Bone marrow (tissue), 2 donors: ENCODE measurements at regions not wholly inside any gene's neighbourhood (a gene's known extent, or its start where the extent isn't known, plus 50 kb on each side); places are given as distances from the start of the nearest gene placed in this dataset.

Experiments
- DNase-seq, 2 donors: peaks; one replicate each; lab custom pipeline; 2025; lab: John Stamatoyannopoulos, UW

DNA sequence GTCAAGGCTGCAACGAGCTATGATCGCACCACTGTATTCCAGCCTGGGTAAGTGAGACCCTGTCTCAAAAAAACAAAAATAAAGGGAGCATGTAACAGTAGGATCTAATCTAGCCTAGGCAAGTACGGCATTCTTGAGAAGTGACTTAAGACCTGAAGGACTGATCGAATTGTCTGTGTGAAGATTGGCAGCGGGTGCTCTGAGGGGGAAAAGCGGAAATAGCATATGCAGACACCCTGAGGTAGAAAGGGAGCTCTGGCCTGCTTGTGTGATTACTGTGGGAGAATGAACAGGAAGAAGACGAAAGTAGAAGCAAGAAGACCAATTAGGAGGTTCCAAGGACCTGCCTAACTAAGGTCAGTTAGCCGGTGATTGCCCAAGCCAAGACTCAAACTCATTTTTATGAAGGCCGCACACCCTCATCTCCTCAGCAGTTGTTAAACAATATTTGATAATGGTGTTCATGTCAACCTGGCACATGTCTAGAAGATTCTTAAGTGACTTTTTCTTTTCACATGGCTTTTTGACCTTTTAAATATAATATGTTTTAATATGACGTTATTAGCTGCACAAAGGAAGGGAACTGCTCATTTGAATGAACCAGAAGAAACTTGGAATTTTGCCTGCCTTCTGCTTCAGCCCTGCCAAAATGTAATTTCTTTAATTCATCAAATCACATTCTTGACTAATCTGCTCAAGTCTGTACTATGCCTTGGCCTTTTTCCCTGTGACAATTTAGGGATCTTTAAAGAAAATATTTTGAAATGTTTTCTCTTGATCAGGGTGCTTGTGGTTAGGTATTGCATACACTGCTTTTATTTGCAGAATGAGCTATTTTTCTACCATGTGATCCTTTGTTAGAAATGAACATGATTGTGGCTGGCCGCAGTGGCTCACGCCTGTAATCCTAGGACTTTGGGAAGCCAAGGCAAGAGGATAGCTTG lies 289.2 kb upstream of the DMRT1 start:
- DNase-seq = no peak

DNA sequence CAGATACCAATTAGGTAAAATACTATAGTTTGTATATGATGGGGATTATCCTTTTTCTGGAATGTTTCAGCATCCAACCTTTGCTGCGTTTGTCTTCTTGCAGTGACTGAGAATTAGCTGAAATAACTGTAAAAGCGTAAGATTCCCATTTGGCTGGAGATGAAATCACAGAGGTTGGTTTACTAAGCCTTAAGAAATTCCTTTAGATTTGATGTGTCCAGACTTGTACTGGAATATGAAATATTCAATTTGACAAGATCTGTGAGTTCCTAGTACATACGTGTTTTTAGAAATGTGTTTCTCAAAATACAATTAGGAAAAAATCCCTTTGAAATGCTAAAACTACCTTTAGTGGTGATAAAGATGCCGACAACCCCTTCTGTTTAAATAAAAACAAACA lies 286.0 kb upstream of the DMRT1 start:
- DNase-seq = no peak

DNA sequence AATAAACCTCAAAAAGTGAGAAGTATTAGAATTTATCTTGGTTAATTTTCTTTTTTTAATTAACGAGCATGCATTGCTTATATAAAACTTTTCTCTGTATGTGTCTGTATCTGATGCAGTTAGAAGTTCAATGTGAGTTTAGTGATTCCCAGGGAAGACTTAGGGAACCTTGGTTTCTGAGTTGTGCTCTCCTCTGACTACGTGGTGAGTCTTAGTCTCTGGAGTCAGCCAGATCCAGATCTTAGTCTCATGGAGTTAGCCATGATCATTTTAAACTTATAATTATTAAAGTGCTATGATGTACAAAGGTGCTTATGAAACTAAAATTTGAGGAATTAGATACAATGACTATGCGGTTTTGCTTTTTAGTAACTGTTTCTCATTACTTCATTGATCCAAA lies 285.3 kb upstream of the DMRT1 start:
- DNase-seq = no peak

DNA sequence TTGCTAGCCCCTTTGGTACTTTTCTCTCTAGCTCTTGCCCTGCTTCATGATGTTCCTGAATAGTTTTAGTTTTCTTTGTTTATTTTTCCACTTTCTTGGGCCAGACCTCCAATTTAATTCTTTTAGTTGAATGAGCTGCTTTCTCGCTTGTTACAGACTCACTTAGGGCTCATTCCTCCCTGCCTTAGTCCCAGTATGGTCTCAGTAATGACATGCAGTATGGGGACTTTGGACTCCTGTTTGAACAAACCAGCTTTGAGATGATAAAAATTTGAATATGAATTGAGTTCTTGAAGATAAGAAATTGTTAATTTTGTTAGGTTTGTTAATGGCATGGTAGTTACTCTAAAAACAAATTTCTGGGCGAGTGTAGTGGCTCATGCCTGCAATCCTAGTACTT lies 284.8 kb upstream of the DMRT1 start:
- DNase-seq = no peak

DNA sequence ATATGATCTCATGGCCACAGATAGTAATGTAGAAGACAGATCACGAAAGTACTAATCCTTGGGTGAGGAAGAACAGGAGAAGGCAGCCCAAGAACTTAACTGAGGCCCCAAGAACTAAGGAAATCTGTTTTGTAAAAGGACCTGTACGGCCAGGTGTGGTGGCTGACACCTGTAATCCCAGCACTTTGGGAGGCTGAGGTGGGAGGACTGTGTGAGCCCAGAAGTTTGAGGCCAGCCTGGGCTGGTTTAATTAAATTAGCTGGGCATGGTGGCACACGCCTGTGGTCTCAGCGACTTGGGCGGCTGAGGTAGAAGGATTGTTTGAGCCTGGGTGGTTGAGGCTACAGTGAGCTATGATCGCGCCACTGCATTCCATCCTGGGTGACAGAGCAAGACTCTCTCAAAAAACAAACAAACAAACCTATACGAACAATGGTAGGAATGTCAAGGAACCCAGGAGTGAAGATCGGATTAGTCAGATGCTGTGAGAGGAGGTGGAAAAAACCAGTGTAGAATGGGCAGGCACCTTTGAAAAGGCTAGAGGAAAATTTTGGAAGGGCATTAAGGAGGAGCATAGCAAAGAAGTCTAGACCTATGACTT lies 283.8 kb upstream of the DMRT1 start:
- DNase-seq = no peak

DNA sequence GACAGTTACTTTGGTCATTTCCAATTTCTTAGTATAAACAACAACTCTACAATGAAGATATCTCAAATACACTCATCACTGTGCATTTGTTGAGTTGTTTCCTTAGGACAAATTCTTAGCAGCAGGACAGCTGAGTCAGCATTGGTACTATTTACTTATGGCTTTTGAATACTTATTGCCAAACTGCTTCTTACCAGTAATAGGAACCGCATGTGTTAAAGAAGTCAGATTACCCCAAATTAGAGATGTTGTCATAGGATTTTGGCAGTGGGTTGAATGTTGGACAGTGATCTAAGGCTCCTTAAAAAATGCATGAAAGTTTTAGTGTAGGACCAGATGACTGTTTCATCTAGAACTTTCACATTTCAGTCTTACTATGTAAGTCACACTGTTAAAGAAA lies 280.1 kb upstream of the DMRT1 start:
- DNase-seq = no peak

DNA sequence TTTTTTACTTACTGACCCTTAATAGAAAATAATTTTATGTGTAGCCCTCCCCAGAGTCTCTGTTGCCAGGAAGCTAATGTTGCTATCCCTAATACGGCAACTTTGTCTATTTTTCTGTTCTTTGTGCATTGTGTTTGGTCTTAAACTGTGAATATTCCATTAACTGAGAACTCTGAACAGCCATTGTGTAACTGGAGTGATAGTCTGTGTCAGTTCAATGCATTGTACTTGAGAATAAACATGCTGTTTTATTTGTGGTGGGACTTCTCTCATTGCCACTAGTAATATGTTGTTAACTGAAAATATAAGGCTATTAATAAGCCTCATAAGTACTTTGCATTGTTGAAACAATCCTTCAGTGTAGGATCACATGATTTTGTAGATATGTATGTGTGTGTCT lies 278.3 kb upstream of the DMRT1 start:
- DNase-seq = no peak

DNA sequence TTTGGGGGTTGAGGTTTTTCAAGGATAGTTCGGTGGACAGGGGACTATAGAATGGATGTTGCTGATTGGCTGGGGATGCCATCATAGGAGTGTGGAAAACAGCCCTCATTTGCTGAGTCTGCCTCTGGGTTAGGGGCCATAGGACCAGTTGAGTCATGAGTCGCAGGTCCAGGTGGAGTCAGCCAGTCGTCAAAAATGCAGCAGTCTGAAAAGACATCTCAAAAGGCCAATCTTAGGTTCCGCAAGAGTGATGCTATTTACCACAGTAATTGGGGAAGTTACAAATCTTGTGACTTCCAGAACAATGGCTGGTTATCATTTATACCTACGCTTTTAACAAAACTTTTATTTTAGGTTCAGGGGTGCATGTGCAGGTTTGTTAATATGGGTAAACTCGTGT lies 276.0 kb upstream of the DMRT1 start:
- DNase-seq = no peak

DNA sequence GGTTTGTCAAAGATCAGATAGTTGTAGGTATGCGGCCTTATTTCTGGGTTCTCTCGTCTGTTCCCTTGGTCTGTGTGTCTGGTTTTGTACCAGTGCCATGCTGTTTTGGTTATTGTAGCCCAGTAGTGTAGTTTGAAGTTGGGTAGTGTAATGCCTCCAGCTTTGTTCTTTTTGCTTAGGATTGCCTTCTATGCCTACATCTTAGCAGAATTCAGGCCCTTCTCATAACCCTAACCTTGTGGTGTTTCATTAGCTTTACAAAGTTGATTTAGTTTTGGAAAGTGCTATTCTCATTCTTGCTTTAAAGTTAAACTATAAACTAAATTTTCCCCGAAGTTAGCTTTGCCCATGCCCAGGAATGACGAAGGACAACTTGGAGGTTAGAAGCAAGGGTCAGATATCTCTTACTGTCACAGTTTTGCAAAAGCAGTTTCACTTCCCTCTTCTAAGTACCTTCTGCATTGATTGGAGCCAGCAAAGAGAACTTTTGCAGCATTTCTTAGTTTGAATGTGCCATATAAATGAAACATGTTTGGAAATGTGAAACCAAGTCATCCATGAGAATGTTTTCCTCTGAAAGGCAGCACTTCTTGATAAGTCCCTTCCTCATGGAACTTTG lies 274.3 kb upstream of the DMRT1 start:
- no peak for DNase-seq

DNA sequence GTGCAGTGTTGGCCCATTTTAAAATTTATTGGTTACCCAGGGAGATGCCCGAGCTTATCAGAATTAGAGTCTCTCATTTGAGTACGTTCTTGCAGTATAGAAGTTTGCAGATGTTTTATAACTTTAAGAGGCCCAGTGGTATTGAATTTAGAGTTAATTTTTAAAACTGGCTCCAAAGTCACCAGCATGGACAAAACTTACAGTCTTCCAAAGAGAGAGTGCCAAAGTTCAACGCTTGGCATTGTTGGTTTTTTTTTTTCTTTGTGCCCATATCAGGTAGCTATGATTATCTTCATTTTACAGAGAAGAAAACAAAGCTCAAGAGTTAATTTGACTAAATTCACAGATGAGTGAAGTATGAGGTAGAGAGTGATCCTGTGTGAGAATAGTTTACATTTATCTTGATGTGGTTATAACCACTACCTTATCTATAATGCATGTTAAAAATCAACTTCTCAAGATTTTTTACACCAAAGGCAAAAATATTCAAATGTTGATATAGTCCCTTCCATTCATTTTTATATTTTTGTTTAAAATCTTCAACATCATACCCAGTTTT lies 273.7 kb upstream of the DMRT1 start:
- no peak for DNase-seq

DNA sequence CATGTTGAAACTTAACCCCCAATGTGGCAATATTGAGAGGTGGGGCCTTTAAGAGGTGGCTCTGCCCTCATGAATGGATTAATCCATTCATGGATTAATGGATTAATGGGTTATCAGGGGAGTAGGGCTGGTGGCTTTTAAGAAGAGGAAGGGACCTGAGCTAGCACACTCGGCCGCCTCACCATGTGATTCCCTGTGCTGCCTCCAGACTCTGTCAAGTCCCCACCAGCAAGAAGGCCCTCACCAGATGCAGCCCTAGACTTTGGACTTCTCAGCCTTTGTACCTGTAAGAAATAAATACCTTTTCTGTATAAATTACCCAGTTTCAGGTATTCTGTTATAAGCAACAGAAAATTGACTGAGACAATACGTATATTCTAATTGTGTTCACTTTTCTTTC lies 272.2 kb upstream of the DMRT1 start:
- no peak for DNase-seq

DNA sequence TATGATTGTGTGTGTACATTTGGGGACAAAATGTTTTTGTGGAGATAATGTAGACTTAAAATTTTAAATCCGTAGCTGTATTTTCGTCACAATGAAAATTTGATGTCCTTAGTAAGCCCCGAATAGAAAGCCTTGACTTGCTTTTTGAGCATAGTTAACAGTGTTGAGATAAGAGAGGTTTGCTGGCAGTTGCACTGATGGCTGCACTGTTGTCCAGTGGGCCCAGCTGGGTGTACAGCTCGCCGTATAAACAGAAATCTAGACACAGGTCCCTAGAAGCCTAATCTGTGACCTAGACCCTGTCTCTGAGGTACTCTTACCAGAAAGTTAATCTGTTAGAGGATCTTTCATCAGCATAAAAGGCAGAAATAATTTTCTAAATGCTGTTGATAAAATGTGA lies 271.3 kb upstream of the DMRT1 start:
- DNase-seq = no peak

DNA sequence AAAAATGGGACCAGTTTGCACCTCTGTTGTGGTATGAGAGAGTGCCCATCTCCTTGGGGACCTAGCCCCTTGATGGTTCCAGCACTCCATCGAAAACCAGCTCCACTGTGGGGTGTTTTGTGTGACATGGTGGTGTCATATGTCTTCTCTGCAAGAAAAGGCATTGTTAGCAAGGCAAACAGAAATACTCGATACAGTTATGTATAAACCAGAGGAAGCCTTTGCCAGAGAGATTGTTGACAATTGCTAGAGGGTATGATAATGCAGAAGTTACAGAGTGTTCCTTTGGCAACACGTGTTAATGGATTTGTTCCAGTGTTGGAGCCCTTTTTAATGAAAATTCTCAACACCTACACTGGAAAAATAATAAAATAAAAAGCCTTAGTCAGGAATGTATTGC lies 270.4 kb upstream of the DMRT1 start:
- no peak for DNase-seq

DNA sequence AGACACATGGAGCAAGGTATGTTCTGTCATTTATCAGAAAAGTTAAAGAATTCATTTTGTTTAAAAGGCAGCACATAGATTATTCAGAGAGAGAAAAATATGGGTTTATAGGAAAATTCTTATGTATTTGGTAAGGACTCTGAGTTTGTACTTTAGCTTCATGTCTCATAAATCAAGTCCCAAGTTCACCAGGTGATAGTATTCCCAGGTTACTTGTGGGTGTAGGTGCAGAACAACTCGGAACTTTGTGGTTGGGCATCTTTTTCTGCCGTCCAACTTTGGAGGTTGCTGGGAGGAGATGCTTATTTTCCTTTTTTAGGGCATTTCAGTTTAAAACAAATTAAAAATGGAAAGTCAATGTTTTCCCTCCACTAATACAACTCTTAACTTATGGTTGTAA lies 269.8 kb upstream of the DMRT1 start:
- DNase-seq = no peak

DNA sequence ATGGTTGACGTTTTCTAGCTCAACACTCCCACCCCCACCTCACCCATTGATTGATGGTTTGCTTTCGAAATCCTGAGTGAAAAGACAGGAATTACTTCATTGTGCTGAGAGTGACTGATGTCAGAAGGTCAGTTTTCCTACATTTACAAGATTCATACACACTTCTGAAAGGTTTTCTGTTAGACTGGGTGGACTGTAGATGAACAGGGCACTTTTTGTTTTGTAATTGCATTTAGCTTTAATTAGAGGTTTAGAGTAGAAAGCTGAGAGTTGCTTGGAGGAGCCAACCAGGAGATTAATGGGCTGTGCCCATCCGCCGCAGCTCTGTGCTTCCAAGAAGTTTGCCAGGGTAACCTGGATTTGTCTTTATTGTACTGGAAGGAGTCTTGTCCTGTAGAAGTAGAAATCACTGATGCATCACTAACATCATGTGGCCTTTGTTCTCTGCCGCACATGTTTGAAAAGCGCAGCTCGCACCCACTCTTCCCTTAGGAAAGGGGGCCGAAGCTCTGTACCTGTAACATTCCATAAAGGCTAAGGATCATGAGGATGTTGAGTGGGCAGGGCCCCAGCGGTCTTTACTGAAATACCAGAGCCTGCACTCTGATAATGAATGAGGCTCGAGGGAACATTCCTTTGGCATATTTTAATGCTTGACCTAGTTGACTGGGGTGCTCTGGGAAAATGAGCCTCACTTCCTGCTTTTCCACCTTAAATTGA lies 267.6 kb upstream of the DMRT1 start:
- no peak for DNase-seq

DNA sequence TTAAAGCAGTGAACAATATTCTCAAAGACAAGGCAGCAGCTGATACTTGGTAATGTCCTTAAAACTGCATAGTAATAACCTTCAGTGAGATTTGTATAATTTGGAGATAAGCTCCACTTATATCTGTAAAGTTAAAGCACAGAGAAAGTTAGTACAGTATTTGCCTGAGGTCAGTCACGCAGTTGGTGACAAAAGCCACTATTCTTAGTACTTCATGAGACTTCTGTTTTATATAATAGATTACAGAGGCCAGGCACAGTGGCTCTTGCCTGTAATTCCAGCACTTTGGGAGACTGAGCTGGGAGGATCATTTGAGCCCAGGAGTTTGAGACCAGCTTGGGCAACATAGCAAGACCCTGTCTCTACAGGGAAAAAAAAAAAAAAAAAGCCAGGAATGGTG lies 266.4 kb upstream of the DMRT1 start:
- DNase-seq = no peak

DNA sequence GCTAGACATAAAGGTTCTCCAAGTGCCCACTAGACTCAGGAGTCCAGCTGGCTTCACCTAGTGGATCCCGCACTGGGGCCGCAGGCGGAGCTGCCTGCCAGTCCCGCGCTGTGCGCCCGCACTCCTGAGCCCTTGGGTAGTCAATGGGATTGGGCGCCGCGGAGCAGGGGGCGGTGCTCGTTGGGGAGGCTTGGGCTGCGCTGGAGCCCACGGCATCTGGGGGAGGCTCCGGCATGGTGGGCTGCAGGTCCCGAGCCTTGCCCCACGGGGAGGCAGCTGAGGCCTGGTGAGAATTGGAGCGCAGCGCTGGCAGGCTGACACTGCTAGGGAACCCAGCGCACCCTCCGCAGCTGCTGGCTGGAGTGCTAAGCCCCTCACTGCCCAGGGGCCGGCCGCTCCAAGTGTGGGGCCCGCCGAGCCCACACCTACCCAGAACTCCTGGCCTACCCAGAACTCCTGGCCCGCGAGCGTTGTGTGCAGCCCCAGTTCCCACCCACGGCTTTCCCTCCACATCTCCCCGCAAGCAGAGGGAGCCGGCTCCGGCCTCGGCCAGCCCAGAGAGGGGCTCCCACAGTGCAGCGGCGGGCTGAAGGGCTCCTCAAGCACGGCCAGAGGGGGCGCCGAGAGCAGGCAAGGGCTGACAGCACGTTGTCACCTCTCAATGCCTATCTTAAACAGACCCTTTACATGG lies 260.7 kb upstream of the DMRT1 start:
- no peak for DNase-seq

DNA sequence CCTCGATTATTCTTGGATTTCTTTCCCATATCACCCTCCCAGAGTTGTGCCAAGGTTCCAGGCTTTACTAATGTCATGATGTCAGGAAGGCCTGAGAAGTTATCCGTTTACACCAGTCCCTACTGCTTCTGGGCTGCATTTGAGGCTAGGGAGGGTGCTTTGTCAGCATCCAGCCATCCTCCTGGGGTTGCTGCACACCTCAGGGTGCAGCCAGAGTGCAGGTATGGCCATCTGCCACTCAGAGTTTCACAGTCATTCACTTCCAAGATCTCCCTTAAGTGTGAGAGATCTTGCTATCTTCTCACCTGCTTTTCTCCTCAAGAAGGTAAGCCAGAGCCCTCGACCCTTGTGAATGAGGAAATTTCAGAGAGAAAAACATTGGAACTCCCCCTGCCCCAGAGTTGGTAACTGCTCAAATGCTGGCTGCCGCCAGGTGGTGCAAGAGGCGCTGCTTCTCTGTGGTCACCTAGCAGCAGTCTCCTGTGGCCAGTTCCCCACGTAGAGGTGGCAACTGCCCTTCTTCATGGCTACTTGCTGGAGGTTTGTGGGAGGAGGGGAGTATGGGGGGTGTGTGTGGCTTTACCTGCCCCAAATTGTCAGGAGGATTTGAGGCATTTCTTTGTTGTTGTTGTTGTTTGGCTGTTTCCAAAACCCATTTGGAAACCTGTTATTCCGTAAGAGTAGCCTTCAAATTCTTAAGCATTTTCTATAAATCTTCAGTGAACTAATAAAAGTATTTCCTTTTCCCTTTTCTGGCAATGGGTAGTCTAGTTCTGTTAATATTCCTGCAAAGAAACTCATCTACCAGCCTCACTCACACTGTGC lies 259.6 kb upstream of the DMRT1 start:
- DNase-seq = no peak

DNA sequence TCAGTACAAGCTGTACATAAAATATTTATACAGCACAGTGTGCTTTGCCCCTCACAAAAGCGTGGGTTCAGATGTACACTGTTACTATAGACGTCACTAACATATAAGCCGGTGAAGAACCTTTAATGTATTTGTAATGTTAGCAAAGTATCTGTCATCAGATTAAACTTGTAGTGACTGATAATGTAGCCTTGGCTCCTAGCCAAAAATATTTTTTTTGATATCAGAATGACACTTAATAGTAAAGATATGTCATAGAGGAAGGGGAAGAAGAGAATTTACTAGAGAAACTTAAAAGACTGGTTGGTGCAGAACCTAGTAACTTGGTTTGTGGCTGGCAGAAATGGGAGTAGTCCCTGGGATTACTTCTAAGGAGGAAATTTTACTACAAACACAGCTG lies 258.7 kb upstream of the DMRT1 start:
- DNase-seq = no peak

DNA sequence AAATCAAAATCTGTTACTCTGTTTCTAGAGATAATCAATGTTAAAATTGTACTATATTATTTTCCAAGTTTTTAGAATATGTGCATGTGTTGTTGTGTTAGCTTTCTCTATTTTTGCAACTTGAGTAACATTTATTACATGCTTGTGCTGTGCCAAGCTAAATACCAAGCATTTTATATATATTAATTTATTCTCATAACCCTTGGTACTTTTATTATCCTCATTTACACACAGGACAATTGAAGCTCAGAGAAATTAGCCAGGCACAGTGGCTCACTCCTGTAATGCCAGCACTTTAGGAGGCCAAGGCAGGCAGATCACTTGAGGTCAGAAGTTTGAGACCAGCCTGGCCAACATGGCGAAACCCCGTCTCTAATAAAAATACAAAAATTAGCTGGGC lies 254.0 kb upstream of the DMRT1 start:
- no peak for DNase-seq

DNA sequence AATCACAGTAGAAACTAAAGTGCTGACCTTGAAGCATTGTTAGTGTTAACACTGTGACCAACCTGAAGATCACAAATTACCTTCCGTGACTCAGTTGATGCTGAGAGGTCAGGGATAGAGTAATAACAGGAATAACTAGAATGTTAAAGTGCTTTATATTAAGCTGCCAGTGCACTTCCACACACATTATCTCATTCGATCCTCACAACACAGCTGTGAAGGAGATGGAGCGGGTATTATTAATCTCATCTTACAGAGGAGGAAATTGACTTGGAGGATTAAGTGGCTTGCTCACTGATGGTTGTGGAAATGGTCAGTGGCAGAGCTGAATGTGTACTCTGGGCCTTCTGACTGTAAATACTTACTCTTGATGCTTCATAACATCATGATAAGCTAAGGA lies 252.5 kb upstream of the DMRT1 start:
- no peak for DNase-seq
